C4-2B (cell line): ENCODE measurements at regions not wholly inside any gene's neighbourhood (a gene's known extent, or its start where the extent isn't known, plus 50 kb on each side); places are given as distances from the start of the nearest gene placed in this dataset.

ENCODE experiments used
- H3K27ac ChIP-seq: fragments of 450-650 bp; 2 replicates; pipeline ENCODE4 v1.5.1; 2017
- ZFX ChIP-seq: fragments of 450-650 bp; IDR thresholded peaks from 2 replicates; pipeline ENCODE4 v1.6.1; 2017
- TF ChIP-seq, protein P1 (sequence below): fragments of 450-650 bp; conservative IDR thresholded peaks from 2 replicates; pipeline ENCODE4 v1.5.1; 2017; ENCODE audit warnings: mild to moderate bottlenecking

GRCh38 chr7:36016648-36017047 is 136.4 kb upstream of the EEPD1 start:
- TF ChIP-seq ZFX = 0 out of 2 replicates have a peak, but pooled peaks have one; percentile 18
- TF ChIP-seq, protein P1, sequence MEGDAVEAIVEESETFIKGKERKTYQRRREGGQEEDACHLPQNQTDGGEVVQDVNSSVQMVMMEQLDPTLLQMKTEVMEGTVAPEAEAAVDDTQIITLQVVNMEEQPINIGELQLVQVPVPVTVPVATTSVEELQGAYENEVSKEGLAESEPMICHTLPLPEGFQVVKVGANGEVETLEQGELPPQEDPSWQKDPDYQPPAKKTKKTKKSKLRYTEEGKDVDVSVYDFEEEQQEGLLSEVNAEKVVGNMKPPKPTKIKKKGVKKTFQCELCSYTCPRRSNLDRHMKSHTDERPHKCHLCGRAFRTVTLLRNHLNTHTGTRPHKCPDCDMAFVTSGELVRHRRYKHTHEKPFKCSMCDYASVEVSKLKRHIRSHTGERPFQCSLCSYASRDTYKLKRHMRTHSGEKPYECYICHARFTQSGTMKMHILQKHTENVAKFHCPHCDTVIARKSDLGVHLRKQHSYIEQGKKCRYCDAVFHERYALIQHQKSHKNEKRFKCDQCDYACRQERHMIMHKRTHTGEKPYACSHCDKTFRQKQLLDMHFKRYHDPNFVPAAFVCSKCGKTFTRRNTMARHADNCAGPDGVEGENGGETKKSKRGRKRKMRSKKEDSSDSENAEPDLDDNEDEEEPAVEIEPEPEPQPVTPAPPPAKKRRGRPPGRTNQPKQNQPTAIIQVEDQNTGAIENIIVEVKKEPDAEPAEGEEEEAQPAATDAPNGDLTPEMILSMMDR = no peak
- H3K27ac ChIP-seq = no peak overlapping the region

DNA sequence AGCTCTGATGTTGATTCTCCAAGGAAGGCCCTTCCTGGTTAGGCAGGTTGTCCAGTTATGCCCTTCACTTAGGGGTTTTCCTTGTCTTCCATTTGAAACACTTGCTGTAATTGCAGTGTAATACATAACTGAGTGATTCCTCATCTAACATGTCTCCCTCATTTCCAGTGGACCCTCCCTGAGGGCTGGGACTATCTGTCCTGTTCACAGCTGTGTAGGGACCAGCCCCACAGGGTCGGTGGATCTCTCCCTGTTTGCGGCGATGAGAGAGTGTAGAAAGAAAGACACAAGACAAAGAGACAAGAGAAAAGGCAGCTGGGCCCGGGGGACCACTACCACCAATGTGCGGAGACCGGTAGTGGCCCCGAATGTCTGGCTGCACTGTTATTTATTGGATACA is 135.9 kb upstream of the EEPD1 start:
- no peak for TF ChIP-seq ZFX
- TF ChIP-seq, protein P1 = no peak
- H3K27ac ChIP-seq = no peak overlapping the region

DNA sequence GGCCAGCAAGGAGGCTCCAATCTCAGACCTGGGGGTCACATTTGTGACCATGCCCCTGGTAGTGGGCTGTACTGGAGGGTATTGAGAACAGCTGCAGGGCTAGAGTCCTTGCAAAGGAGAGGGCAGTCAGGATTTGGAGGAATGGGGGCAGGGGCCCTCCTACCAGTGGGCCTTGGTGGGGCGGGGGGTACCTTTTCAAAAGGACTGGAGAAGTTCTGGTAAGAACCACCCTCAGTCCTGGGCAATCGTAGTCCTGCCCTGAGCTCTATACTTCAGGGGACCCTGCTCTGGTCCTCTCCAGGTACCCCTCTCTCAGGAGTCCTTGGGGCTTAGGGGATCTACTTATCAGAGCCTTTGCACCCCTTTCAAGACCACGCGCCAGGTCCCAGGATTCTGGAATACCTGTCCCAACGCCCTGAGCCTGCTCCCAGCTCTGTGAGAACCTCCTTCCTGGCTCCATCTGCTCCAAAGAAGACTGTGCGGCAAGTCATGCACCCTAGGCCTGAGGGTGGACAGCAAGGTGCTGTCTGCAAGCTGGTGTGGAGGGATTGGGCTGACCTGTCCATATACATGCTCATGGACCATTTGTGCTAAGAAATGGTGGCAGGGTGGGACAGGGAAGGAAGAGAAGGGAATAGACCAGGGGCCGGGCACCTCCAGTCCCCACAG is 134.1 kb upstream of the EEPD1 start:
- TF ChIP-seq, protein P1 = no peak
- TF ChIP-seq ZFX = no peak
- no peak overlapping the region for H3K27ac ChIP-seq

DNA sequence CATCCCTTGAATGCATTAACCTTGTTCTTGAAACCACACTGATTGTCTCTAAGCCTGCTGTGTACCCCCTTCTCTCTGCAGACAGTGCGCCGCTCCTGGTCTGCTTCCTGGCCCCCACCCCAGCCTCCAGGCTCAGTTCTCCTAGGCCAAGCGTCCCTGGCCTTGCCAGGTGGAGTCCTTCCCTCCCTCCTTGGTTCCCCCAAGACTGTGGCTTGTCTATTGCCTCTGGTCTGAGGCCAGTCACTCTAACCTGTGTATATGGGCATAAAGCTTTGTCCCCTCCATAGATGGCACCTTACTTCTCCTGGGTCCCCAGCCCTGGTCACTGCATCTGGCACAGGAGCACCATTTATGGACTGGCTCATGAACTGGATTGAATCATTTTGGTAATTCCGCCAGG is 133.5 kb upstream of the EEPD1 start:
- H3K27ac ChIP-seq = no peak overlapping the region
- TF ChIP-seq ZFX = no peak
- TF ChIP-seq, protein P1 = no peak

DNA sequence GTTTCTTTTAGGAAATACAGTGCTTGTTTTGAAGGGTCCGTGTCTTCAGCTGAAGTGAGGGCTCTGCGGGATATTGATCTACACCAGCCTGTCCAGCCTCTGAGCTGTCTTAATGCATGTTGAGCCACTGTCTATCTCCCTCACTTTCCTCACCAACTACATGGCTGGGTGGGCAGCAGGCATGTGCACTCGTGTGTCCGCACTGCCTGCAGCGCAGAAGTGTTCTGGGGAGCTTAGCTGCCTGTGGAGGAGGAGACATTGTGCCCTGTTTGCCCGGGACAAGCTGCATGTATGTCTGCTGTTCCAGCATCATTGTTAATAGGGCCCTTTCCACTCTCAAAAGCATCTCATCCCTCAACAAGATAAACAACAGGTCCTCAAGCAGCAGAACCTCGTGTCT is 133.1 kb upstream of the EEPD1 start:
- no peak for TF ChIP-seq ZFX
- TF ChIP-seq, protein P1 = no peak
- H3K27ac ChIP-seq = no peak overlapping the region

DNA sequence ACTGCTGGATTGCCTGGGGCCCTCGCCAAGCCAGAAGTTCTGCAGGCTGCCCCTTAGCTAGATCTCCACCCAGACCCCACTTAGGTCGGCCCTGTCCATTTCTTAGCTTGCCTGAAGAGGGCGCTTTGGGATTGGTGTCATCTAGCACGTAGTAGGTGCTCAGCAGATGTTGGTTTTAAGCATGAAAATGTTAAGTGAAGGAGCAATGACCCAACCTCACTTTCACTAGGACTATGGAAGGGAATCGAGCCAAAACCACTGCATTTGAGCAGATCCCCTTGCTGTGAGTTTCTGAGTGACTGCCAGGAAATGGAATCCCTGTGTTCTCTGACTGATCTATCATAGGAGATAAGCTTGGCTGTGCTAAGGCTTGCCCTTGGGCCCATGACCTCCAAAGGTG is 131.7 kb upstream of the EEPD1 start:
- TF ChIP-seq ZFX = no peak
- TF ChIP-seq, protein P1 = peak; percentile 64
- H3K27ac ChIP-seq = no peak overlapping the region

- TF ChIP-seq ZFX = no peak
- TF ChIP-seq, protein P1 = no peak
- no peak overlapping the region for H3K27ac ChIP-seq
These were observed 131.0 kb upstream of the EEPD1 start for GRCh38 chr7:36021917-36022550.
